Liver (tissue), 8 donors: ENCODE measurements at regions not wholly inside any gene's neighbourhood (a gene's known extent, or its start where the extent isn't known, plus 50 kb on each side); places are given as distances from the start of the nearest gene placed in this dataset.

ENCODE experiments used
- DNase-seq: peaks from one replicate; pipeline ENCODE4 v3.0.0-alpha.2; 2017; ENCODE audit warnings: low spot score
- H3K27ac ChIP-seq, 2 donors: one replicate each; pipeline ENCODE4 v1.7.0; 2013; ENCODE audit warnings: inconsistent platforms in 2 of 2, low read length in 2 of 2, control low read depth in 1 of 2, low read depth in 1 of 2, mild to moderate bottlenecking in 1 of 2
- H3K27me3 ChIP-seq, 4 donors: one replicate each; pipeline versions ENCODE4 v1.6.1 to v1.7.0; 2013; ENCODE audit warnings: low read length in 3 of 4, inconsistent platforms in 1 of 4, mild to moderate bottlenecking in 1 of 4, moderate library complexity in 1 of 4; ENCODE audit not compliant: control insufficient read depth in 4 of 4, insufficient read depth in 4 of 4
- H3K36me3 ChIP-seq, 4 donors: one replicate each; pipeline versions ENCODE4 v1.6.1 to v1.7.0; 2013; ENCODE audit warnings: low read length in 3 of 4, mild to moderate bottlenecking in 3 of 4, low read depth in 1 of 4, moderate library complexity in 1 of 4; ENCODE audit not compliant: control insufficient read depth in 4 of 4, insufficient read depth in 3 of 4
- H3K4me1 ChIP-seq, 4 donors: one replicate each; pipeline versions ENCODE4 v1.6.1 to v1.7.0; 2013; ENCODE audit warnings: low read length in 3 of 4, mild to moderate bottlenecking in 3 of 4, moderate library complexity in 1 of 4; ENCODE audit not compliant: control insufficient read depth in 4 of 4, insufficient read depth in 4 of 4
- H3K4me3 ChIP-seq, 3 donors: one replicate each; pipeline versions ENCODE4 v1.6.1 to v1.7.0; 2013; ENCODE audit warnings: low read length in 3 of 3, control low read depth in 1 of 3, low read depth in 1 of 3, mild to moderate bottlenecking in 1 of 3
- H3K9ac ChIP-seq, 2 donors: one replicate each; pipeline ENCODE4 v1.7.0; 2013; ENCODE audit warnings: low read length in 2 of 2, mild to moderate bottlenecking in 2 of 2, moderate library complexity in 2 of 2, control low read depth in 1 of 2, low read depth in 1 of 2
- H3K9me3 ChIP-seq, 4 donors: one replicate each; pipeline versions ENCODE4 v1.6.1 to v1.7.0; 2013; ENCODE audit warnings: low read length in 3 of 4; ENCODE audit not compliant: control insufficient read depth in 4 of 4
- ATF3 ChIP-seq: IDR thresholded peaks from 2 replicates; pipeline ENCODE4 v1.6.1; 2016; ENCODE audit warnings: antibody characterized with exemption
- CTCF ChIP-seq: fragments of 150-350 bp; IDR thresholded peaks from 2 replicates; pipeline ENCODE4 v1.5.1; 2017; ENCODE audit warnings: improper control_type of control experiment, low read depth, low read length; ENCODE audit not compliant: missing input control
- EGR1 ChIP-seq, 2 donors: IDR thresholded peaks; 2 replicates each; pipeline ENCODE4 v1.6.1; 2016 to 2018; ENCODE audit warnings: antibody characterized with exemption in 2 of 2, low read depth in 2 of 2
- FOXA1 ChIP-seq: IDR thresholded peaks from 2 replicates; pipeline ENCODE4 v1.6.1; 2016; ENCODE audit warnings: antibody characterized with exemption
- FOXA2 ChIP-seq: IDR thresholded peaks from 2 replicates; pipeline ENCODE4 v1.6.1; 2016; ENCODE audit warnings: antibody characterized with exemption
- GABPA ChIP-seq, 2 donors: IDR thresholded peaks in 1 of 2; conservative IDR thresholded peaks in 1 of 2; 2 replicates each; pipeline ENCODE4 v1.6.1; 2016; ENCODE audit warnings: antibody characterized with exemption in 2 of 2, mild to moderate bottlenecking in 1 of 2, moderate library complexity in 1 of 2
- HNF4A ChIP-seq, 2 donors: conservative IDR thresholded peaks; 2 replicates each; pipeline ENCODE4 v1.6.1; 2016; ENCODE audit warnings: antibody characterized with exemption in 2 of 2, mild to moderate bottlenecking in 2 of 2
- HNF4G ChIP-seq: IDR thresholded peaks from 2 replicates; pipeline ENCODE4 v1.6.1; 2016; ENCODE audit warnings: antibody characterized with exemption
- JUND ChIP-seq, 2 donors: IDR thresholded peaks; 2 replicates each; pipeline ENCODE4 v1.6.1; 2016; ENCODE audit warnings: antibody characterized with exemption in 2 of 2
- MAX ChIP-seq: IDR thresholded peaks from 2 replicates; pipeline ENCODE4 v1.6.1; 2016; ENCODE audit warnings: antibody characterized with exemption
- NR2F2 ChIP-seq: IDR thresholded peaks from 2 replicates; pipeline ENCODE4 v1.6.1; 2016; ENCODE audit warnings: antibody characterized with exemption
- RAD21 ChIP-seq, 2 donors: IDR thresholded peaks; 2 replicates each; pipeline ENCODE4 v1.6.1; 2016; ENCODE audit warnings: antibody characterized with exemption in 2 of 2, mild to moderate bottlenecking in 2 of 2
- REST ChIP-seq: IDR thresholded peaks from 2 replicates; pipeline ENCODE4 v1.6.1; 2016; ENCODE audit warnings: antibody characterized with exemption, mild to moderate bottlenecking
- RXRA ChIP-seq, 2 donors: IDR thresholded peaks; 2 replicates each; pipeline ENCODE4 v1.6.1; 2017 to 2018; ENCODE audit warnings: antibody characterized with exemption in 2 of 2, mild to moderate bottlenecking in 1 of 2
- SP1 ChIP-seq: IDR thresholded peaks from 2 replicates; pipeline ENCODE4 v1.6.1; 2018; ENCODE audit warnings: antibody characterized with exemption, mild to moderate bottlenecking
- TAF1 ChIP-seq: conservative IDR thresholded peaks from 2 replicates; pipeline ENCODE4 v1.6.1; 2016; ENCODE audit warnings: antibody characterized with exemption, mild to moderate bottlenecking
- YY1 ChIP-seq: IDR thresholded peaks from 2 replicates; pipeline ENCODE4 v1.6.1; 2016; ENCODE audit warnings: antibody characterized with exemption, mild to moderate bottlenecking
- ZBTB33 ChIP-seq: IDR thresholded peaks from 2 replicates; pipeline ENCODE4 v1.6.1; 2016; ENCODE audit warnings: antibody characterized with exemption
- WGBS: extraction: QIAGEN DNeasy Blood & Tissue Kit; methylation state at CpG from one replicate; pipeline ENCODE4 v1.1.7; 2013; 5-methylcytosine and 5-hydroxymethylcytosine counted together
- donor health status: healthy.
- donor health status: healthy.
- donor health status: healthy.
- donor health status: healthy.
- donor health status: healthy.

GRCh38 chr21:14857529-14857928, 207.3 kb downstream of the NRIP1 start:
- Histone ChIP-seq H3K4me1 (no peaks in the 10 kb centered on the region), H3K9ac (no peak overlapping the region), H3K27me3 (no peaks in the 10 kb centered on the region), H3K9me3 (no peaks in the 10 kb centered on the region), H3K4me3 (no peak overlapping the region), H3K27ac (no peak overlapping the region), H3K36me3 (no peaks in the 10 kb centered on the region)
- DNase-seq = no peak
- 88% methylated on average over 2 of the region's 2 CpGs for WGBS
- TF ChIP-seq TAF1 = no peak
- TF ChIP-seq FOXA1 = no peak
- TF ChIP-seq MAX = no peak
- no peak for TF ChIP-seq RAD21 (IDR thresholded peaks at IDR 0.05)
- no peak for TF ChIP-seq FOXA2
- TF ChIP-seq SP1 = no peak
- TF ChIP-seq HNF4A (conservative IDR thresholded peaks at IDR 0.05) = no peak
- no peak for TF ChIP-seq EGR1 (IDR thresholded peaks at IDR 0.05; ENCODE audit: low read depth in 2 of 2)
- TF ChIP-seq REST = no peak
- no peak for TF ChIP-seq JUND (IDR thresholded peaks at IDR 0.05)
- no peak for TF ChIP-seq CTCF
- no peak for TF ChIP-seq YY1
- TF ChIP-seq RXRA (IDR thresholded peaks at IDR 0.05) = no peak
- TF ChIP-seq ZBTB33 = no peak
- no peak for TF ChIP-seq NR2F2
- no peak for TF ChIP-seq ATF3
- TF ChIP-seq GABPA (IDR thresholded peaks at IDR 0.05 in 1 of 2, conservative IDR thresholded peaks at IDR 0.05 in 1 of 2) = no peak
- no peak for TF ChIP-seq HNF4G

GRCh38 chr21:14850394-14850793, 214.4 kb downstream of the NRIP1 start:
- H3K27ac ChIP-seq = no peak overlapping the region
- no peaks in the 10 kb centered on the region for H3K36me3 ChIP-seq
- no peak for DNase-seq
- H3K9ac ChIP-seq = no peak overlapping the region
- H3K9me3 ChIP-seq = no peaks in the 10 kb centered on the region
- H3K4me3 ChIP-seq = no peak overlapping the region
- TF ChIP-seq EGR1 (IDR thresholded peaks at IDR 0.05; ENCODE audit: low read depth in 2 of 2) (no peak), HNF4G (no peak), RXRA (IDR thresholded peaks at IDR 0.05) (no peak), HNF4A (conservative IDR thresholded peaks at IDR 0.05) (no peak), FOXA2 (no peak), GABPA (IDR thresholded peaks at IDR 0.05 in 1 of 2, conservative IDR thresholded peaks at IDR 0.05 in 1 of 2) (no peak), JUND (IDR thresholded peaks at IDR 0.05) (no peak), SP1 (no peak), TAF1 (no peak), FOXA1 (no peak), ZBTB33 (no peak), RAD21 (IDR thresholded peaks at IDR 0.05) (no peak)
- no peaks in the 10 kb centered on the region for H3K4me1 ChIP-seq
- H3K27me3 ChIP-seq = no peaks in the 10 kb centered on the region
